ENCODE measurements at regions not wholly inside any gene's neighbourhood (a gene's known extent, or its start where the extent isn't known, plus 50 kb on each side); places are given as distances from the start of the nearest gene placed in this dataset.

DNA sequence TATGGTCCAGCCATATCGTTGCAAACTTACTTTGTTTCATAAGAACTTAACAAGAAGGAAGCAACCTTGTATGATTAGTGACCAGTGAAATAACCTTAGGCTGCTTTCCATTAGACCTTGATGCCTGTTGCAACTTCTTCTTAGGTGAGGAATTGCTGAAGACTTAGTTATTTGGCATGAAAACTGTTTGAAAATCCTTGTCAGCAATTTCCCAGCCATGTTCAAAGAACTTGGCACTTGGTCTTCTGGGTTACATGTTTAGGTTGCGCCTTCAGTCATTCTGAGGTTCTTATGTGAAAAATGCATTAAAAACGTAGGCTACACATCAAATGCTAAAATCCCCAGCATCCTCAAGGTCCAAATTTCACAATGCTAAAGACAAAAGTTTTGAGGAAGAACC lies 232.0 kb upstream of the CEP162 start:
- POLR2A ChIA-PET: no interaction called here
- TF ChIP-seq, protein P1, sequence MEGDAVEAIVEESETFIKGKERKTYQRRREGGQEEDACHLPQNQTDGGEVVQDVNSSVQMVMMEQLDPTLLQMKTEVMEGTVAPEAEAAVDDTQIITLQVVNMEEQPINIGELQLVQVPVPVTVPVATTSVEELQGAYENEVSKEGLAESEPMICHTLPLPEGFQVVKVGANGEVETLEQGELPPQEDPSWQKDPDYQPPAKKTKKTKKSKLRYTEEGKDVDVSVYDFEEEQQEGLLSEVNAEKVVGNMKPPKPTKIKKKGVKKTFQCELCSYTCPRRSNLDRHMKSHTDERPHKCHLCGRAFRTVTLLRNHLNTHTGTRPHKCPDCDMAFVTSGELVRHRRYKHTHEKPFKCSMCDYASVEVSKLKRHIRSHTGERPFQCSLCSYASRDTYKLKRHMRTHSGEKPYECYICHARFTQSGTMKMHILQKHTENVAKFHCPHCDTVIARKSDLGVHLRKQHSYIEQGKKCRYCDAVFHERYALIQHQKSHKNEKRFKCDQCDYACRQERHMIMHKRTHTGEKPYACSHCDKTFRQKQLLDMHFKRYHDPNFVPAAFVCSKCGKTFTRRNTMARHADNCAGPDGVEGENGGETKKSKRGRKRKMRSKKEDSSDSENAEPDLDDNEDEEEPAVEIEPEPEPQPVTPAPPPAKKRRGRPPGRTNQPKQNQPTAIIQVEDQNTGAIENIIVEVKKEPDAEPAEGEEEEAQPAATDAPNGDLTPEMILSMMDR (IDR thresholded peaks at IDR 0.05): no peak
- intact Hi-C loops (cut with micrococcal nuclease): no loop called here
- Mint-ChIP-seq H3K27ac (no peak overlapping the region), H3K27me3 (no peaks in the 10 kb centered on the region), H3K36me3 (ENCODE audit: low read depth) (no peaks in the 10 kb centered on the region), H3K4me1 (no peaks in the 10 kb centered on the region), H3K9me3 (peaks cover 13% of the 10 kb centered on the region), H3K4me3 (no peak overlapping the region)
- CTCF ChIA-PET: no interaction called here
- ATAC-seq (ENCODE audit: low read depth) (no peak), DNase-seq (no peak)

DNA sequence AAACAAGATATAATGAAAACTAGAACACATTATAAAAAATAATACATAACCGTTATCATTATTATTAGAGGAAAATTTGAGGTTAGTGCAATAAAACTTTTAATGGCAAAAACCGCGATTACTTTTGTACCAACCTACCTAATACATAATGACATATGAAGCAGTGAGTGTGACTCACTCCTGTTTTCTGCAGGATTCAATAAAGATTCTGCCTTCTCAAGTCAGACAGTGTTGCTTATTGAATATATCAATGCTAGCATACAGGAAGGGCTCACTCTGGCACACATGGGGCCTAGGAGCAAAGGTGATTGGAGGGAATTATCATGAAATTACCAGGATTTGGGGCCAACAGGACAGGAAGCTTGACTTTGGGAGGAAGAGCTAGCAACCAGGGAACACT lies 230.8 kb upstream of the CEP162 start:
- Mint-ChIP-seq H3K36me3 (ENCODE audit: low read depth) (no peaks in the 10 kb centered on the region), H3K27ac (no peak overlapping the region), H3K9me3 (peaks cover 6% of the 10 kb centered on the region), H3K4me1 (no peaks in the 10 kb centered on the region), H3K27me3 (no peaks in the 10 kb centered on the region), H3K4me3 (no peak overlapping the region)
- ChIA-PET POLR2A (no interaction called here), CTCF (no interaction called here)
- DNase-seq (no peak), ATAC-seq (ENCODE audit: low read depth) (no peak)
- intact Hi-C loops (cut with micrococcal nuclease): no loop called here
- TF ChIP-seq, protein P1 (IDR thresholded peaks at IDR 0.05): no peak

DNA sequence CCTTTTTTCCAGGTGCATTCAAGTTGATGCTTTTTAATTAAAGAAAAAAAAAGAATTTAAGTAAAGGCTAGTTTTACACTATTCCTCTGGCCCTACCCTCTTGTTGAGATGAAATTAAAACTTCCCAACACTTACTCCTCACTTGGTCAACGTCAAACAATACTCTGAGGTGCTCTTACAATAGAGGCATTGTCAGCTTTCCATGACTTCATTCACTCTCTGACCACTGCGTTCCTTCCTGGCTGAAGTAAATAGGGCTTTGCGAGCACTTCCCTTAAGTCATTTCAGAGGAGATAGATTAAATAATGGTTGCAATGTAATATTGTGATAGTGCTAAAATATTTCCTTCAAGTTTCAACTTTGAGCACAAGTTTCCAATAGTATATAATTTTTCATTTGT lies 229.8 kb upstream of the CEP162 start:
- H3K27ac Mint-ChIP-seq: no peak overlapping the region
- H3K4me3 Mint-ChIP-seq: no peak overlapping the region
- ATAC-seq (ENCODE audit: low read depth) (no peak), DNase-seq (no peak)
- H3K27me3 Mint-ChIP-seq: no peaks in the 10 kb centered on the region
- TF ChIP-seq, protein P1 (IDR thresholded peaks at IDR 0.05): no peak
- ChIA-PET POLR2A (no interaction called here), CTCF (no interaction called here)
- peaks cover 2% of the 10 kb centered on the region for H3K9me3 Mint-ChIP-seq
- no peaks in the 10 kb centered on the region for H3K36me3 Mint-ChIP-seq (ENCODE audit: low read depth)
- no peaks in the 10 kb centered on the region for H3K4me1 Mint-ChIP-seq
- intact Hi-C loops (cut with micrococcal nuclease): no loop called here

DNA sequence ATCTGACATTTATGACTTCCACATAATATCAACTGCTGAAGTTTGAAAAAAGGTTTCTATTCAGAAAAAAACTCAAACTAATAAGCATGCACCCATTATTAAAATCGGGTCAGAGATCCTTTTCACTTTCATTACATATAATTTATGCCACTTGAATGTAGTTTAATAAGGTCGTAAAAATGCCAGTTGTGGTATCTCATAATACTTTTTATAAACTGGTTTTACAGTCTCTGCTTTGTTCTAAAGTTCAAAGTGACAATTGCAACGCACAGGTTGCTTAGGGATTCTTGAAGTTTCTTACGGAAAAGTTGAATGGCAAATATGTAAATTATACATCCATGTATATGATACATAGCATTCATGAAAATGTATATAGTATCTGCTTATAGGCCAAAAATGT lies 229.4 kb upstream of the CEP162 start:
- intact Hi-C loops (cut with micrococcal nuclease): no loop called here
- H3K27me3 Mint-ChIP-seq: no peaks in the 10 kb centered on the region
- TF ChIP-seq, protein P1 (IDR thresholded peaks at IDR 0.05): no peak
- no peaks in the 10 kb centered on the region for H3K4me1 Mint-ChIP-seq
- ChIA-PET CTCF (no interaction called here), POLR2A (no interaction called here)
- DNase-seq (no peak), ATAC-seq (ENCODE audit: low read depth) (no peak)
- H3K36me3 Mint-ChIP-seq (ENCODE audit: low read depth): no peaks in the 10 kb centered on the region
- H3K9me3 Mint-ChIP-seq: peaks cover 2% of the 10 kb centered on the region
- no peak overlapping the region for H3K4me3 Mint-ChIP-seq
- H3K27ac Mint-ChIP-seq: no peak overlapping the region

DNA sequence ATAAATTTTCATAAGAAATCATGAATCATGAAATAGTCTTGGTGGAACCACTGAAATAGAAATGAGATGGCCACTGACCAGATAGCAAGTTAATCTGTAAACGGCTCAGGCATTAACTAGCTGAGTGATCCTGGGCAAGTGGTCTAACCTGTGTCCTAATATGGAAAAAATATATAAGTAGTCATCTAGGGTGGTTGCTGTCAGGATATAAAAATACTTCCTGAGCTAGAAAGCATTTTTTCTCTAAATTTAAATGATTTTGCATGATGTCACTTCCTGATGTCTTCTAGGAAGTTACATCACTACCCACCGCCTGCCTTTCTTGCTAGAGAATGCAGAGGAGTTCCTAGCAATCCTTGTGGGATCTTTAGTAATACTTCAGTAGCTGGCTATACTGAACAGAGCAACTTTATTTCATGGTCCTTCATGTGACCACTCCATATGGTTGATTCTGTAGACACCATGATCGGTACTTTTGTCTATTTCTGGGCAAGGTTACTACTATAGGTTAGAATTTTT lies 228.1 kb upstream of the CEP162 start:
- Mint-ChIP-seq H3K27me3 (no peaks in the 10 kb centered on the region), H3K4me1 (no peaks in the 10 kb centered on the region), H3K36me3 (ENCODE audit: low read depth) (no peaks in the 10 kb centered on the region), H3K4me3 (no peak overlapping the region), H3K9me3 (peaks cover 2% of the 10 kb centered on the region), H3K27ac (no peak overlapping the region)
- DNase-seq: no peak
- no peak for ATAC-seq (ENCODE audit: low read depth)
- TF ChIP-seq, protein P1 (IDR thresholded peaks at IDR 0.05): no peak
- intact Hi-C loops (cut with micrococcal nuclease): no loop called here
- ChIA-PET POLR2A (no interaction called here), CTCF (no interaction called here)
